Retina (tissue), 1 donor: ENCODE measurements at regions not wholly inside any gene's neighbourhood (a gene's known extent, or its start where the extent isn't known, plus 50 kb on each side); places are given as distances from the start of the nearest gene placed in this dataset.
"Not testable (repeated sequence)": the region's sequence is repeated elsewhere in the genome, so short reads cannot be mapped to it uniquely, and the experiment has no call there.

Source experiments
- DNase-seq: peaks from one replicate; pipeline ENCODE4 v3.0.0-alpha.2; 2016

DNA sequence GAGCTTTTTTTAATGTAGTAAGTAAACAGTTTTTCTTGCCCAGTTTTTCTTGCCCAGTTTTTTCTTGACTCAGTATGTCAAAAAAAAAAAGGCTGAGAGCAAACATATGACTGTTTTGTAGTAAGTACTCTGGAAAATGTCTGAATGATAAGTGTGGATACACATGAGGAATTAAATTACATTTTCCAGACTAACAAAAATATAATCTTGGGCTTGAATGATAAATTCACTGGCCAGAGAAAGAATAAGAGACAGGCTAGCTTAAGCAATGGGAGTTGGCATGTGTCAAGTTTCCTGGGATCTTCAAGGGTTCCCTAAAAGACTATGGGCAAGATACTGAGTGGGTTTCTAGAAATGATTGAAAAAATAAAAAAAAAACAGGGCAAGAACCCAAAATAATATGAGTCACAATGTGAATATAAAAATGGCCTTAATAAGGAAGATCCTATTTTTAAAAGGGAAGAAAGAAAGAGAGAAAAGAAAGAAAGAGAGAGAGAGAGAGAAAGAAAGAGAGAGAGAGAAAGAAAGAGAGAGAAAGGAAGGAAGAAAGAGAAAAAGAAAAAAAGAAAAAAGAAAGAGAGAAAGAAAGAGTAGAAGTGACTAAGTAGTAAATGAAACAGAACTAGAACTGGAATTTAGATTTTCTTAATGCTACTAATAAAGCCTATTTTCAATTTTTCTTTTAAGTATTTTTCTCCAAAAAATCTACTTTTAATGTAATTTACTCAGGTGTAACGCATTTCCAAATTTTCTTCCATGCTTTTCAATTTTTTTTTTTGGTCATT is 60.2 kb downstream of the TFPI2 start:
- DNase-seq = no peak

DNA sequence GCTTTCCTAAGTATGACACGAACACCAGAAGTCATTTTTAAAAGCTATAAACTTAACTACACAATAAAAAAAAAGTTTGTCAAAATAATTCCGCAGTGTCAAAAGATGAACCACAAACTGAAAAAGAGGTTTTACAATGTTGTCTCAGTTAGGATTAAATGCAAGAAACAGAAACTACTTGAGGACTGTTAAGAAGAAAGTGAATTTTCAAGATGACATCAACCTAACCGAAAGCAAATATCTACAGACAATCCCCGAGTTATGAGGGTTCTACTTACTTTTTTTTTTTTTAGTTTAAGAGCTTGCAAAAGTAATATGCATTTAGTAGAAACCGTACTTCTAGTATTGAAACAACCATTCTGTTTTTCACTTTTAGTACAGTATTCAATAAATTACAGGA is 62.3 kb downstream of the TFPI2 start:
- DNase-seq = no peak

DNA sequence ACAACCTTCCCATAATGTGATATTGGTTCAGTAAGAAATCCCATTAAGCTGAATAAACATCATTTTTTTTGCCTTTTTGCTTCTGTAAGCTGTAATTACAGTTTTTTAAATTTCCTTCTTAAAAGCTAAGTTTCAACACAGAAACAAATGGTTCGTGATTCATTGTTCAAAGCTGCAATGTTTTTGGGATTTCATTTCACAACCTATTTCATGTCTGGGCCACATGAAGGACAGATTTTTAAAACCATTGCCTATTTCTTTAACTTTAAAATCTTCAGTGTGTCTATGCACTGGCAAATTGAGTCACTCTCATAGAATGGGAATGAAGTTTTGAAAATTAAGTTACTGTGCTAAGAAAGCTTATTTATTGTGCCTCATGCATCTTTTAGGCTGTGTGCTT is 66.9 kb downstream of the TFPI2 start:
- no peak for DNase-seq

DNA sequence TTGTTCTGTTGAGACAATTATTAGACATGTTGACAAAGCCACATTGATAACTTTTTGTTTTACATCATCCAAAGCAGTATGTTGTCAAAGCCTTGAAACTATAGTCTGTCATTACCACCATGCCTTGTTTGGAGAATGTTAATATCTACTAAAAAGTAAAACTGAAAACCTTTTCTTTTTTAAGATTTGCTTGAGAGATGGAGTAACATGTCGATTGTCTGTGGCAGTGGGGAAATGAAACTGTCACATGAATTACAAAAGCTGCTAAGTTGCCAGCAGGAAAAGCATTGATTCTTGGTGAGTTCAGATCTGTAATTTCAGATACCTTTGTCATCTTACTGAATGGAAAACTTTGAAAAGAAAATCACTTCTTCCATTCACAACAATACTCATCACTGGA is 69.1 kb downstream of the TFPI2 start:
- no peak for DNase-seq

DNA sequence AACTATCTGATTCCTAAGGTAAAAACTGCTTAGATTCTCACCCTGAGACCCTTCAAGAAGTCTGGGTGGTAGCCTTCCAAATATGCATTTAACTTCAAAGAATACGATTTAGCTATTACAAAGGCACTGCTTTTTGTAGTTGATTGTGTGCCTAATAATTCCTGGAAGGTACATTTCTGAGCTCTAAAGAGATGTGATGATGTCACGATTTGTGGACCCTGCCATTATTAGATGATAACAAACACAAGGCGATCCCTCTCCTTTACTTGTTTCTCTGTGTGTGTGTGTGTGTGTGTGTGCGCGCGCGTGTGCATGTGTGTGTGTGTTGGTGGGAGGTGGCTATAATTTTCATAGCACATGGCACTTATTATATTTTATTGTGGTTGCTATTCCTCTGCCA is 70.9 kb downstream of the TFPI2 start:
- no peak for DNase-seq

DNA sequence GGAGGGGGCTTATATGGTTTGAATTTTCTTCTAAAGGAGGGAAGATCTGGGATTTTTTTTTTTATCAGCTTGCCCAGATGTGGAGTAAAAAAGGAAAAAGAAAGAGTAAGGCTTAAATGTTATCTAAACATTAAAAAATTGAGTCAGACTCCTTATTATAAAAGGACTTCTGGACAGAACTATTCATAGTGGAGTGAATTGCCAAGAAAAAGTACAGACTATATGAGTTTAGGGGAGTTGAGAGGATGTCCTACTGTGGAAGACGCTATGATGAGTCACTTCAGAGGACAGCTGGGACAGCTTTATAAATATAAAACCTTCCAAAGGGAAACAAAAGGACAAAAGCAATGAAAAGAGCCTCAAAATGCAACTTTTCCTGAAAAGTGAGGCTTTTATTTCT is 73.0 kb downstream of the TFPI2 start:
- no peak for DNase-seq

DNA sequence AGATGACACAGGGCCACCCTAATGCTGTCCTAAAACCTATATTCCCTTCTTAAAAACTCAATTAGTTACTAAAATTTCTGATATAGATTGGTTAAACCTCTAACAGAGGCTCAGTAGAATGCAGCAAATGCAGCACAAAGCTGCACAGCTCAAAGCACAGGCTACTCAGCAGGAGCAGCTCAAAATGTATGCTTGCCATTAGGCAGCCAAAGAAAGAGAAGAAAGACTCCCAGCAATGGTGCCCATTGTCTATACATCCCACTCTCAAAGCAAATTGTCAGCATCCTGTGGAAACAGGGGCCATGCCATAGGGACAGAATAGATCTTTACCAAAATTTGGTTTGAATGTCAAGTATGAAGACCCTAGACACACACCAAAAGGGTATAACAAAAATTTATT is 73.5 kb downstream of the TFPI2 start:
- no peak for DNase-seq

DNA sequence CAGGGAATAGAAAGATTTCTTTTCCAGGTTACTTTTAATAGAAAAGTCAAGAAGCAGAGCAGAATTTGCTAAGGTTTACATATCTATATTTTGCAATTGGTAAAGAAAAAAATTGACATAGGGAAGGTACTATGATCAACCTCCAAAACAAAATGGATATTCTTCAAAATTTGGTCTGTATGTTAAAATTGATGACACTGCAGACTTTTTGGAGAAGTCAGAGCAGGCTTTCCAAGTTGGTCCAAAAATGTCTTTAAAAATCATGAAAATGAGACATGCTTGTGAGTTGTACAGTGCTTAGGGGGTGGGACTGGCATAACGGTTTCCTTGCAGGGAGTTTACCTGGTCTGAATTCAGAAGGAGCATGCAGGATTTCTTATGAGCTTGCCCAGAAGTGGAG is 77.0 kb downstream of the TFPI2 start:
- DNase-seq = no peak

DNA sequence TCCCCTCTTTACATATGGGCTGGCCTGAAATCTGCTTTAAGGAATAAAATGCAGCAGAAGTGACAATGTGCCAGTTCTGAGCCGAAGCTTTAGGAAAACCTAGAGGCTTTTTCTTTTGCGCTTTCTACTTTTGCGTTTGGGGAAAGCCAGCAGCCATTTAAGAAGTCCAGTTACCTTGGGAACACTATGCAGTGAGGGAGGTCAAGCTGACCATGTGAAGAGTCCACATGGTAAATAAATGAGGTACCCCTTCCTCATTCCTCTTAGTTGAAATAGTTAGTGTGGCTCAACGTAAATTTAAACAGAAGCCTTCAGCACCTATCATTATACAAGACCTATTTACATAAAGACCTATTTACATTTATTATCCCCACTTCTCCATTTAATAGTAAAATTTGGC is 78.5 kb downstream of the TFPI2 start:
- DNase-seq = no peak

DNA sequence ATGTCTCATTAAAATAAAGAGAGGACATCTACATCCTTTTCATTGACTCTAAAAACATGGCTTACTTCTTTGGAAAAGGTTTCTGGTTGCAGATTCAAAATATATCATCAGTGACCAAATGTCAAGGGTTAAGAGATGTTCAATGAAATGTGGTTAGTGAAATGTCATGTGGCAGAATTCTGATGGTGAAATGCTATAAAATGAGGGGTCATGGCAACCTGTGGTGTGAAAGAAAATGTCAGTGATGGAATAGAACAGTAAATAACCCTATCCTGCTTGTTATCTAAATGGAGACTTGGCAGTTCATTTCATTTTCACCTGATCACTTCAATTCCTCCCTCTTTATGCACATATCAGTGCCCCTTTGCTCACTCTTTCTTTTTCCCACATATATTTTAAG is 79.4 kb downstream of the TFPI2 start:
- no peak for DNase-seq

DNA sequence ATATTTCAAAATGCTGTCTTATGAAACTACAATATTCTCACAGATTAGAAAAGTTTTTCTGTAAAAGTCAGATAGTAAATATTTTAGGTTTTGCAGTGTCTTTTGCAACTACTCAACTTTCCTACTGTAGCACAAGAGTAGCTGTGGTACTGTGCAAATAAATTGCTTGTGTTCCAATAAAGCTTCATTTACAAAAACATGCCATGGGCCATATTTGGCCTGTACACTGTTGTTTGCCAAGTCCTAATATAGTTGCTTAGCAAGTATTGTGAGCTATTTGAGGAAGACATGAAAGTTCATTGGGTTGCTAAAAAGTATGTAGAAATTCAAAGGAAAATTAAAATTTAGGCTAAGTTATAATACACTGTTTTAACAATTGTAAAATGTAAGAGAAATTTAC is 80.0 kb downstream of the TFPI2 start:
- no peak for DNase-seq

DNA sequence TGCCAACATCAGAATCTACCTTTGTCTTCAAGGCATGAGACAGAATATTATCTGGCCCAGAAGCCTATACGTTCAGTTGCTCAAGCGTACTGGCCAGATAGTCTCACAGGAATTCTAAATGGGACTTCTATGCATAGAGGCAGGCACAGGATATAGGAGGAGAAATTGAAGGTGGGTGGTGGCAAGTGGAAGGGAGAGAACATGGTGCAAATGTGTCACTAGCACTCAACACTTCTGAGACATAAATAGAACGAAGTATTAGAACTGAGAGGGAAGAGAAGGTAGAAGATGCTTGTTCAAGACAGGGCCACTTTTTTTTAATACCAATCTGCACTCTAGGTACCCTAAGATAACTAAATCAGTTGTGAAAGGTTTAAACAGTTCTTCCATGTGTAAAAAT is 85.8 kb downstream of the TFPI2 start:
- DNase-seq = no peak

DNA sequence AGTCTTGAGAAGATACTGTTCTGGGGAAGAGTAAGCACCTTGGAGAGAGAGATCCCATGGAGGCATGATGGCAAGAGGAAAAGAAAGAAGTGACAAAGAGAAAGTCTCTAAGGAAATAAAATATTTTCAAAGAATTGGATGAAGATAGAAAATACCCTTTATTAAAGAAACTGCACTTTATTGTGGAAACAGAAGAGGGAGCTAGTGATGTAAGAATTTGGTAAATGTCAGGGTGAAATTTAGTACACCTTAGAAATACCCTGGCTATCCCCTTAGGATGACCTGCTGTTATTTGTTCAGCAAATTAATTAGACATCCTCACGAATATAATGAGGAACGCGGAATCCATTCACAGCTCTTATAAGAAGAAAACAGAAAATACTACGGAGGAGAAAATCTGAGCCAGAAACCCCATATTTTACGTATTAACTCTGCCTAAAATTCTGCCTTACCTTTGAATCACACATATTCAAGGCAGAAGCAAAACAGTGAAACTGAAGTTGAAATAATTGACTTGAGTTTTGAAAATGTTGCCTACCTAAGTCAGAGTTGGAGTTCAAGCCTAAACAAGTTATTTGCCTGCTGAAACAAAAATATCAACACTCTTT is 90.7 kb downstream of the TFPI2 start:
- DNase-seq = no peak

DNA sequence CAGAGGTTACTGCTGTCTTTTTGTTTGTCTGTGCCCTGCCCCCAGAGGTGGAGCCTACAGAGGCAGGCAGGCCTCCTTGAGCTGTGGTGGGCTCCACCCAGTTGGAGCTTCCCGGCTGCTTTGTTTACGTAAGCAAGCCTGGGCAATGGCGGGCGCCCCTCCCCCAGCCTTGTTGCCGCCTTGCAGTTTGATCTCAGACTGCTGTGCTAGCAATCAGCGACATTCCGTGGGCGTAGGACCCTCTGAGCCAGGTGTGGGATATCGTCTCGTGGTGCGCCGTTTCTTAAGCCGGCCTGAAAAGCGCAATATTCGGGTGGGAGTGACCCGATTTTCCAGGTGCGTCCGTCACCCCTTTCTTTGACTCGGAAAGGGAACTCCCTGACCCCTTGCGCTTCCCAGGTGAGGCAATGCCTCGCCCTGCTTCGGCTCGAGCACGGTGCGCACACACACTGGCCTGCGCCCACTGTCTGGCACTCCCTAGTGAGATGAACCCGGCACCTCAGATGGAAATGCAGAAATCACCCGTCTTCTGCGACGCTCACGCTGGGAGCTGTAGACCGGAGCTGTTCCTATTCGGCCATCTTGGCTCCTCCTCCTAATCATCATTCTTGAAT is 97.4 kb downstream of the TFPI2 start:
- not testable (repeated sequence) for DNase-seq

DNA sequence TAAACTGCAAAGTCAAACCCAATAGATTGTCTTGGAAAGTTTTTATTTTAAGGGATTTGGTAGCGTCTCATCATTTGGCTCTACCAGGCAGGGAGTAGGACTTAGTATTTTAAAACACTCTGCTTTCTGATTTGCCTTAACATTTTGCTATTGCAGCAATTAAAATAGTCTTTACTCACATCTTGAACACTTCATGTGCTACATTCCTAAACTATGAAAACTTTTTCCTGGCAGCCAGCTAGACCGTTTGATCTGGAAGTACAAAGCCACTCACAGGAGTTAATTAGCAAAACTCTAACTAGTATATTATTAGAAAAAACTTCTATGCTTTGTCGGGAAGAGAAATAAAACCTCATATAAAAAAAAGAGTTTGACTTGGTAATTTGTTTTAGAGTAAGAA is 111.4 kb downstream of the TFPI2 start:
- no peak for DNase-seq

DNA sequence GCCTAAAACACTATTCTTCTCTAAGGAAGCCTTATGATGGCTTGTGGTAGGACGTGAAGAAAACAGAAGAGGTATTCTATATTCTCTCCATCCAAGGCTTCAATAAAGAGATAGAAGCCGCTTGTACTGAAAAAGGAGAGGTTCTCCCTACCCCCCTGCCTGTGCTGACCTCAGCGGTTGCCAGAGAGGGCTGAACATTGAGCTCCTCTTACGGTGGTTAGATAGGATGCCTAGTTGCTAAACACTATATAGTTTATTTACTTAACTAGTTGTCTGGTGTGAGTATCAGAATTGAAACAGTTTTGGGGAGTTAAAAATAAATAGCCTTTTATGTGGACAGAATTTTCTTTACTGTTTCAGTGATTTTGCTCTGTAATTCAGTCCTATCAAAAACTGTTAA is 112.2 kb downstream of the TFPI2 start:
- DNase-seq = no peak

DNA sequence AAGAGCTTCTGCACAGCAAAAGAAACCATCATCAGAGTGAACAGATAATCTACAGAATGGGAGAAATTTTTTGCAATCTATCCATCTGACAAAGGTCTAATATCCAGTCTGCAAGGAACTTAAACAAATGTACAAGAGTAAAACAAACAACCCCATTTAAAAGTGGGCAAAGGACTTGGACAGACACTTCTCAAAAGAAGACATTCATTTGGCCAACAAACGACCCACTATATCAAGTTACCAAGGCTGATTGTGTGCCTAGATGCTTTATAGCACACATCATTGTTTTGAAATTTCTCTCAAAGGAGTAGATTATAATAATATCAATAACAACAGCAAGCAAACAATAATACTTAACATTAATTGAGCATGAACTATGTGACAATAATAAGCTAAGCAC is 117.1 kb downstream of the TFPI2 start:
- no peak for DNase-seq

DNA sequence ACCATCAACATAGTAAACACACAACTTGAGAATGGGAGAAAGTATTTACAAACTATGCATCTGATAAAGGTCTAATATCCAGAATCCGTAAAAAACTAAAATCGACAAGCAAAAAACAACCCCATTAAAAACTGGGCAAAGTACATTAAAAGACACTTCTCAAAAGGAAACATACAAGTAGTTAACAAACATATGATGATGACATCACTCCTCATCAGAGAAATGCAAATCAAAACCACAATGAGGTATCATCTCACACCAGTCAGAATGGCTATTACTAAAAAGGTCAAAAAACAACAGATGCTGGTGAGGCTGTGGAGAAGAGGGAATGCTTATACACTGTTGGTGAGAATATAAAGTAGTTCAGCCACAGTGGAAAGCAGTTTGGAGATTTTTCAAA is 125.1 kb downstream of the TFPI2 start:
- no peak for DNase-seq

DNA sequence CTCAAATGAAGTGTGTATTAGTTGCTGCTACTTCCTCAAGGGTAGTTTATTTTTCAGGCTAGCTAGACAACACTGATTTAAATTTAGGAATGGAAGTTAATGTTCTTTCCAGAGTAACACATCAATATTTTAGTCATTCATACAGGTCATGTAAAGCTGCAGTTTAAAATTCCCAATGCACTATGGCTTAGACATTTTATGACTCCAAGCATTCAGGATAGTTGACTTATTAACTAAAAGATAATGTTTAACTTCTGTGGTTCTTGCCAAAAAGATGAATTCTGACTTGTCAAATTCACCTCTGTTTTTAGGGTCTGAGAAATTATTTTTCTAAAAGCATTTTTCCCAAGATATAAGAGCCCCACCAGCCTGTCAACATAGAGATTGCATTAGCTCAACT is 131.9 kb downstream of the TFPI2 start:
- DNase-seq = no peak

DNA sequence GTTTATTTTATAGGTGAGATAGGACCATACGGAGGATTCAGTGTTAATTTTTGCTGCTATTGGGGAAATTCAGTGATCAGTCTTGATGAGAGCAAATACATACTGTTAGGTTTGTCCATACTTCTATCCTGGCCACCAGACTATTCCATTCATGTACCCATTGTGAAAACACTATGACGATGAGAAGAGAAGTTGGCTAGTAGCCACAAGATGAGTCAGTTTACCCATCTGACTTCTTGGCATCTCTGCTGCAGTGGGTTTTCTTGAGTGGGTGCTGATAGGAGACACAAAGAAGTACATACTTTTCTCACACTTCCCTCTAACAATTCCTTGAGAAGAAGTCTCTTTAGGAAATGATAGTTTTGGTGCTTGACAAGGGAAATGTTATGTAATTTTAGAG is 133.1 kb downstream of the TFPI2 start:
- no peak for DNase-seq

DNA sequence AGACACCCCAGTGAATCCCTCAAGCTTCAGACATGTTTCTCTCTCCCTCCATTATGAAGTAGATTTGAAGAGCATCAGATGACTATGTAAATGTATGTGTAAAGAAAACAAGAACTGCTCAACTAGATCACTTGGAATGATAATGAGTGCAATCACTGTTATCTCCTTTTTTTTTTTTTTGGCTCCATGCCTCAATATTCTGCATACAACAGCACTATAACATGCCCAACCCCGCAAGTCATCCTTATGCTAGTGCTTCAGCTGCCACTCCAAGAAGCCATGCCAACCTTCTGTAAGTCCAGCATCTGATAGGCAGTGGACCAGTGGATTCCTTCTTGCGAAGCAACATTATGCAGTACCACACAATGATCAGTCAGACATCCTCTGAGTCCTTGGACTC is 133.7 kb downstream of the TFPI2 start:
- DNase-seq = no peak

DNA sequence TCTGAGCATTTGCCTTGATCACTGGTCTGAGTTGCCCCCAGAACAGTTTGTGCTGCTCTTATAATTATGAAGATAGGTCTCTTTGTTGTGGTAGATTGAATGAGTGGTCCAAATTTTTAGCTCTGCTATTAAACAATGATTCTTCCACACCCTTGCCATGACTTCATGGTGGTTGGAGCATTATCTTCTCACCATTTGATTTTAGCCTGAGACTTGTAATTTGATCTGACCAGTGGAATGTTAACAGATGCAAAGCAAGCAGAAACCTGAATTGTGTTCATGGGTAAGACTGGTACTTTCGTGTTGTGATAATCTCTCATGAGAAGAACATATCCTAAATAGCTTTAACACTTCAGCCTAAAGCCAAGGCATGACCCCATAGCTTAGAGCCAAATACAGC is 139.1 kb downstream of the TFPI2 start:
- DNase-seq = no peak

DNA sequence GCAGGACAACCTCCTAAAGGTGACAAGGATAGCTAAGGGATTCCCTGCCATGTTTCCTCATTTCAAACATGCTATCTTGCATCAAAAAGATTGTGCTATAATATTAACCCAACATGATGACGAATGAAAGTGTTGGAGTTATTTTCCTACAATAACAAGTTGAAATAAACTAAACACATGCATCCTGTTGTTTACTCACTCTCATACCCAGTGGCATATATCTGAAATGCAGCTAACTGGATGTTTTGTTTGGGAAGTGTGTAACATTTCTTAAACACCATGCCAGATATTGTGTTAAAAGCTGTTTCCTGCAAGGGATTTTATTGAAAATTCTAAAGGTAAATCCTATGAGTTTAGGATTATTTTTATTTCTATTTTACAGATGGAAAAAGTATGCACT is 139.6 kb downstream of the TFPI2 start:
- no peak for DNase-seq

DNA sequence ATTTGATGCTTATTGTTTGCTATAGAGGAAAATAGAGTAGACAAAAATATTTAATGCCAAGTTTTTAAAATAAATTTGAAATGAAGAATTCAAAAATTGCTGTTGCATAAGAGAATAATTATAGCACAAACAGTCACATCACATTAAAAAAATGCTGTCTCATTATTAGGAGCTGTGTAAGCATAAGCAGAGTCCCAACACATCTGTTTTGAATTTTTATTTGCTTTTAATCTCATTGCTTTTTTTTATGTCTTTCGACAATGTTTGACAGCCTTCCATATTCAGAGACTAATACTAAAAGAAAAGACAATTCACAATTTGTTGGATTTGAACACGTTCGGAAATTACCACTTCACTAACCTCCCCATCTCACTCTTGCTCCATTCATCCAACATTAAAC is 143.5 kb downstream of the TFPI2 start:
- no peak for DNase-seq

DNA sequence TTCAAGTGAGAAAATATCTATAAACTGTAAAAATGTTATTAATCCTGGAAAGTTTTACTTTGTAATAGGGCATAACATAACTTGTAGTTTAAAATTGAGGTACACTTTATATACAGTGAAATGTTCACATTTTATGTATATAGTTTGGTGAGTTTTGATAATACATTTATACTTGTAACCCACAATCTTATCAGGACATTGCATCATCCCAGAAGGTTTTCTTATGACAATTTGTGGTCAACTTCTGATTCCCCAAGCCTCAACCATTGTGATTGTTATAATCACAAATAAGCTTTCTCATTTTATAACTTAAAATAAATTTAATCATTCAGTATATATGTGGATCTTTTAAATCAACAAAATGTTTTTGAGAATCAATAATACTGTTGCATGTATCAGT is 151.1 kb downstream of the TFPI2 start:
- DNase-seq = no peak
